SK-N-SH treated with all-trans-retinoic acid at 6 μM for 48 hours (cell line): ENCODE measurements at regions not wholly inside any gene's neighbourhood (a gene's known extent, or its start where the extent isn't known, plus 50 kb on each side); places are given as distances from the start of the nearest gene placed in this dataset.

Experiments used
- CSDC2 ChIP-seq: fragments of 250-450 bp; sonication (Bioruptor Pico); IDR thresholded peaks from 2 replicates; pipeline ENCODE4 v1.5.0; 2020; ENCODE audit warnings: mild to moderate bottlenecking, moderate library complexity
- CSRNP3 ChIP-seq: fragments of 250-450 bp; sonication (Bioruptor Pico); IDR thresholded peaks from 2 replicates; pipeline ENCODE4 v1.5.1; 2021; ENCODE audit warnings: mild to moderate bottlenecking, moderate library complexity
- OSR1 ChIP-seq: fragments of 250-450 bp; sonication (Bioruptor Pico); IDR thresholded peaks from 2 replicates; pipeline ENCODE4 v1.8.0; 2022; ENCODE audit warnings: moderate library complexity, mild to moderate bottlenecking, inconsistent platforms
- PATZ1 ChIP-seq: fragments of 250-450 bp; sonication (Bioruptor Pico); IDR thresholded peaks from 2 replicates; pipeline ENCODE4 v1.8.0; 2020; ENCODE audit warnings: mild to moderate bottlenecking, moderate library complexity, borderline replicate concordance
- SNAI2 ChIP-seq: fragments of 250-450 bp; sonication (Bioruptor Pico); IDR thresholded peaks from 2 replicates; pipeline ENCODE4 v1.5.0; 2020; ENCODE audit warnings: mild to moderate bottlenecking, moderate library complexity
- TCF4 ChIP-seq: fragments of 250-450 bp; sonication (Bioruptor Pico); IDR thresholded peaks from 2 replicates; pipeline ENCODE4 v1.8.0; 2021; ENCODE audit warnings: mild to moderate bottlenecking, moderate library complexity, borderline replicate concordance
- TSHZ2 ChIP-seq: fragments of 250-450 bp; sonication (Bioruptor Pico); IDR thresholded peaks from 2 replicates; pipeline ENCODE4 v1.5.0; 2020; ENCODE audit warnings: mild to moderate bottlenecking, moderate library complexity
- ZFP3 ChIP-seq: fragments of 250-450 bp; sonication (Bioruptor Pico); IDR thresholded peaks from 2 replicates; pipeline ENCODE4 v1.5.0; 2020; ENCODE audit warnings: mild to moderate bottlenecking, moderate library complexity

- TF ChIP-seq CSRNP3 (CRISPR knock-in tag): no peak
- no peak for TF ChIP-seq OSR1 (CRISPR knock-in tag)
- no peak for TF ChIP-seq PATZ1 (CRISPR knock-in tag)
- no peak for TF ChIP-seq TSHZ2 (CRISPR knock-in tag)
- TF ChIP-seq TCF4 (CRISPR knock-in tag): no peak
- TF ChIP-seq ZFP3: no peak
- no peak for TF ChIP-seq SNAI2 (CRISPR knock-in tag)
- no peak for TF ChIP-seq CSDC2
Measured at GRCh38 chr2:65724336-65724735, 291.9 kb upstream of the SPRED2 start.
